IMR-90 (cell line): ENCODE measurements at regions not wholly inside any gene's neighbourhood (a gene's known extent, or its start where the extent isn't known, plus 50 kb on each side); places are given as distances from the start of the nearest gene placed in this dataset.

Experiments used
- MXI1 ChIP-seq: IDR thresholded peaks from 2 replicates; pipeline ENCODE4 v1.6.1; 2012; ENCODE audit warnings: low read depth, mild to moderate bottlenecking, low read length, moderate library complexity, borderline replicate concordance
- TF ChIP-seq, protein P1 (sequence below): conservative IDR thresholded peaks from 2 replicates; pipeline ENCODE4 v1.5.1; 2012; ENCODE audit warnings: mild to moderate bottlenecking, low read depth, low read length, improper control_type of control experiment

DNA sequence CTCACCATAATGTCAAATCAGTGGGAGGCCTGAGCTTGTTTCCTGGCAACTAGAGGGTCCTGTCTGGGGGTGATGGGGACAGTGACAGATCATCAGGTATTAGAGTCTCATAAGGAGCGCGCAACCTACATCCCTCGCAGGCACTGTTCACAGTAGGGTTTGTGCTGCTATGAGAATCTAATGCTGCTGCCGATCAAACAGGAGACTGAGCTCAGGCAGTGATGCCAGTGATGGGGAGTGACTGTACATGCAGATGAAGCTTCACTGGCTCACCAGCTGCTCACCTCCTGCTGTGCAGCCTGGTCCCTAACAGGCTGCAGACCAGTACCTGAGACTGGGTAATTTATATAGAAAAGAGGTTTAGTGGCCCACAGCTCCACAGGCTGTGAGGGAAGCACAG is 147.3 kb downstream of the TTLL2 start:
- no peak for TF ChIP-seq MXI1
- TF ChIP-seq, protein P1, sequence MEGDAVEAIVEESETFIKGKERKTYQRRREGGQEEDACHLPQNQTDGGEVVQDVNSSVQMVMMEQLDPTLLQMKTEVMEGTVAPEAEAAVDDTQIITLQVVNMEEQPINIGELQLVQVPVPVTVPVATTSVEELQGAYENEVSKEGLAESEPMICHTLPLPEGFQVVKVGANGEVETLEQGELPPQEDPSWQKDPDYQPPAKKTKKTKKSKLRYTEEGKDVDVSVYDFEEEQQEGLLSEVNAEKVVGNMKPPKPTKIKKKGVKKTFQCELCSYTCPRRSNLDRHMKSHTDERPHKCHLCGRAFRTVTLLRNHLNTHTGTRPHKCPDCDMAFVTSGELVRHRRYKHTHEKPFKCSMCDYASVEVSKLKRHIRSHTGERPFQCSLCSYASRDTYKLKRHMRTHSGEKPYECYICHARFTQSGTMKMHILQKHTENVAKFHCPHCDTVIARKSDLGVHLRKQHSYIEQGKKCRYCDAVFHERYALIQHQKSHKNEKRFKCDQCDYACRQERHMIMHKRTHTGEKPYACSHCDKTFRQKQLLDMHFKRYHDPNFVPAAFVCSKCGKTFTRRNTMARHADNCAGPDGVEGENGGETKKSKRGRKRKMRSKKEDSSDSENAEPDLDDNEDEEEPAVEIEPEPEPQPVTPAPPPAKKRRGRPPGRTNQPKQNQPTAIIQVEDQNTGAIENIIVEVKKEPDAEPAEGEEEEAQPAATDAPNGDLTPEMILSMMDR = no peak
